Right lung (tissue), 2 donors: ENCODE measurements at regions not wholly inside any gene's neighbourhood (a gene's known extent, or its start where the extent isn't known, plus 50 kb on each side); places are given as distances from the start of the nearest gene placed in this dataset.

Experiments
- DNase-seq, 2 donors: peaks; one replicate each; pipeline ENCODE4 v3.0.0-alpha.2; 2013

- DNase-seq = peak; percentile 7 to 8
Observed at GRCh38 chr9:81264516-81264915, 424.8 kb downstream of the TLE1 start.

- DNase-seq = no peak
Observed at GRCh38 chr9:81259896-81260295, 429.5 kb downstream of the TLE1 start.

- no peak for DNase-seq
Observed at GRCh38 chr9:81256368-81256767, 433.0 kb downstream of the TLE1 start.

- DNase-seq = no peak
Observed at GRCh38 chr9:81250606-81251005, 438.7 kb downstream of the TLE1 start.

GRCh38 chr9:81250041-81250440 is 439.3 kb downstream of the TLE1 start:
- DNase-seq = no peak

DNA sequence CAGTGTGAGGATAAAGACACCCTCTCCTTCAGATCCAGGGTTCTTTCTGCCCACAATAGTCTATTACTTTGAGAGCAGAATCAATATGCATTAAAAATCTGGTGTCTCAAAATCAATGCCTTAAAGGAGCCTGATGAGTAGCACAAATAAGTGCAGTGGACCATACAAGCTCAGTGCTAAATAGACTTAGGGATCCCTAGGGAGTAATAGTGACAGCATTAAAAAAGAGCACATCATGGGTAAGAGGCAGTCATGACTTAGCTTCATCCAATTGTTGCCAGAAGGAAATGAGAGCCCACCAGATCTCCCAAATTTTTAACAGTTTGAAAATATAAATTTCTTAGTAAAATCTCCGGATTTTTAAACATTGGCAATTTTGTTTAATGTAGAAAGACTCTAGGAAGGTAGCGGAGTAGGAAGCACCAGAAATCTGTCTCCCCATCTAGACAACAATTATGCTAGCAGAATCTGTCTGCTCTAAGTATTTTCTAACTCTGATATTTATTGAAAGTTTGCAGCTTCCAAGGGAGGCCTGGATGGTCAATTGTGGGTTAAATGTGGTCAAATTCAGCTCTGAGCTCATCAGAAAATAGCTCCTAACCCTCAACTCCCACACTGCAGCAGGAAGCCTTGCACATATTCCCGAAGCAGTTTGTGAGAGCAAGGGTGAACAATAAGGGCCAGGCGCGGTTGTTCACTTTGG is 443.9 kb downstream of the TLE1 start:
- no peak for DNase-seq

DNA sequence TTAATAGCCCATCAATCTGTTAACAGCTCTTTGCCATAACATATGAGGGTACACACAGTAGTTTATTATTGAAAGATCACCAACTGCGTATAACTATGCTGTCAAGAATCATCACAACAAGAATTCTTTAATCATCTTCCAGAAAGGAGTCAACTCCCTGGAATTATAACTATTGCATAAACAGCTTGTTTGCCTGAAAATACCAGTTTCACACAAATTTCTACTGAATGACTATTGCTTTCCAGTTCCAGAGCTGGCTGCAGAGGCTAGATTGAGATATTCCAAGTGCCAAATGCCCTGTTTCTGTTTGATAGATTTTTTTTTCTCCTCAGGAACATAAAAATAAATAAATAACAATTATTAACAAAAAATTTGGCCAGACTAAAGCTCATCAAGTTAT is 444.7 kb downstream of the TLE1 start:
- no peak for DNase-seq

DNA sequence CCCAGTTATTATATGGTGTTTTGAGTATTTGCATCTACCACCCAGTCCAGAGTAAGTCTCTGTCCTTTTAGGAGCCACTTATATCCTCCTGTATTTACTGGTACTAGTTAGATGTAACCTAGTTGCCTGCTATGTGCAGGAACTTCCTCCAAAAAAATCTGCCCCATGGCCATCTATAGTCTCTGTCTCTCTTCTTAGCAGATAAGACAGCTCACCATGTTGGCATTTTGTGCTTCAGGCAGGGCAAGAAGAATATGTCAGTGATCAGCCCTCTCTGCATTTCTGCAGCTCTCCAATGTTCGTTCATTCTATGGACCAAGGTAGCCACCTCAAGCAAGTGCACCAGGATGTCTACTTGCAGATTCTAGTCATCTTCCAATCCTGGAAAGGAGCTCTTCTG is 446.5 kb downstream of the TLE1 start:
- no peak for DNase-seq

- no peak for DNase-seq
Observed at GRCh38 chr9:81239388-81239787, 450.0 kb downstream of the TLE1 start.

GRCh38 chr9:81237565-81238231 is 451.6 kb downstream of the TLE1 start:
- no peak for DNase-seq

- no peak for DNase-seq
Observed at GRCh38 chr9:81234924-81235610, 454.3 kb downstream of the TLE1 start.

DNA sequence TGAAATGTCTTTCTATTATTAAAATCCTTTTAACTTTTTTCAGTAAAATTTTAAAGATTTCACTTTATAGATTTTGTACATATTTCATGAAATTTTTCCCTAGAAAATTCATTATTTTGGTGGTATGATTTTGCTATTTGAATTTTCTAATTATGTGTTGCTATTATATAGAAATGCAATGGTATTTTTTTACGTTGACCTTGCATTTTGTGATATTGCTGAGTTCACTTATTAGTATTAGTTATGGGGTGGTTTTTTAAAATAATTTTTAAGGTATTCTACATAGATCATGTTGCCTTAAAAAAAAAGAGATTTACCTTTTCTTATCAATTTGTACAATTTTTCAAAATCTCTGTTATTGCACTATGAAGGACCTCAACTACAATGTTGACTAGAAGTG is 458.3 kb downstream of the TLE1 start:
- no peak for DNase-seq

DNA sequence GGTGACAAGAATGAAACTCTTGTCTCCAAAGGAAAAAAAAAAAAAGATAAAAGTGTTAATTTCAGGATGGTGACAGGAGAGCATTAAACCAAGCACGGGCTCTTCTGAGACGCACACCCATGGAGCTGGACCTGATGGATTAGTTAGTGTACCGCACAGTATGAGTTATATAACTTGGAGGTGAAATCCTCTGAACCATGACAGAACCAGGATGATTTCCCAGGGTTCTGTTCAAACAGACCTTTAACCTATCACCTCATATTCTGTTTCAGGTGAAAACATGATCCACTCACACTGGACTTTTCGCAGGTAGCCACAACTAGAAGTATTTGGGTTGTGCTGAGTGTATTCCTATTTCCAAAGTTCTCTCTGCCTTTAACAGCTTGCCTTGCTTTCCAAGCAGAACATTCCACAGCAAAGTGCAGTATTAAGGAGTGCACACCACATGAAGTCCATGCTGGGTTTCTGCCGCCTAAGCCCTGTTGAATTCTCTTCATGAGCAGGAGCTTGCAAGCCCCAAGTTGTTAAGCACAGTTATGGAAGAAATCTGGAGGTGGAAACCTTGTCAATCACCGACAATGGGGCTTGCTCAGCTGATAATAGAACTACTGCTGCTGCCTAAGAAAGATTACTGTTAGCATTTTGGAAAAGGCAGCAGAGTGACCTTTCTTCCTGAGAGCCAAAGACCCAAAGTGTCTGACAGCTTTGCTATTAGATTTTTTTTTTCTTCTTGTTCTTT is 461.7 kb downstream of the TLE1 start:
- DNase-seq = no peak

- DNase-seq = peak in 1 of 2 donors; percentile 28
Observed at GRCh38 chr9:81225596-81225995, 463.8 kb downstream of the TLE1 start.

DNA sequence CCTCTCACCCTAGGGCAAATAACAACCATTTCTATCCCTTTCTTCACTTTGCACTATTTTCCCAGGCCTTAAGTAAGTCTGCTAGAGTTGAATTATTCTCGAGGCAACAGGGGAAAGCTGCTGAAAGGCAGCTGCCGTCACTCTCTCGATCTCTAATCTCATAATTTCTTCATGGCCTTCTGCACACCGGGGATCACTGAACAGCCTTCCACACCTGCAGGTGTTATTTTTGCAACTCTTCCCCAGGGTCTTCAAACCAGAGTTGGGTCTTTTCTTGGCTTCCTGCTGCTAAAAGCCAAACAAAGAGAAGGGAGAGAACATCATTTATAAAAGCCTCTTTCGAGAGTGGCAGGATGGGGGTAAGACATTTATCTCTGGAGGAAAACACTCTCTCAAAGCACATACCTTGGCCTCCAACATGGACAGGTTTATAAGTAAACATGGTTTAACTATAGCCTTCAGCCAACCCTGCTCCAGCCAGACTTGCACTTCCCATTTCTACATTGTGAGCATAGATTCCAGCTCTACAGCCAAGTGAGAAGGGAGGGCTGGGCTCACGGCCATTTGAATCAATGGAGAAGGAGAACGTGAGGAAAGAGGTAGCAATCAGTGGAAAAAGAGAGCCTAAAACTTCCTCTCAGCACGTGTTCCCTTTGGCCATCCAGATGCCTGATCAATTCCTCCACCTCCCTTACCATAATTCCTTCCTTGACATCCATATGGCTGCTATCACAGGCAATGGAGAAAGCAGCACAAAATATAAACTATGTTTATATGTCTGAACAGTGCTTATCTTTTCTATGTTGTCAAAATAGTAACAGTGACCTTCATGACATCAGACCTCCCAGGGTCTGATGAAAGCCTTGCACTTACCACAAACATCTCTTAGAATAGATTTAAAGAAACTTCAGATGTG is 464.9 kb downstream of the TLE1 start:
- peak; percentile 32 to 36 for DNase-seq

DNA sequence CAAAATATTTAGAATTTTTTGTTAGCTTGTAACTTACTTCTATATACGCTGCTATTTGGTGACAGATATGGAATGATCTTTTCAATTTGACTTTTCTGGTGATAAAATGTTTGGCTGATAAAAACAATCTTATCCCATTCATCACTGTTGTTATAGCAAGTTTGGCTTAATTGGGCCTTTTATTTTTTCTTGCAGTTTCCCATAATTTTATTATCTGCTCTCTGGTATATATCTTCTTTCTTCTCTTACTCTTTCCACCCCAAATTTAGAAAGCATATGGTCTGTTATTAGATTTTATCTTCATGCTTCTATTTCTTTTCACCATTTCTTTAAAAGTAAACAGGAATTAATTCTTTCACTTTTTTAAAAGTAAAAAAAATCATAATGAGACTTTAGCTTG is 474.4 kb downstream of the TLE1 start:
- no peak for DNase-seq

DNA sequence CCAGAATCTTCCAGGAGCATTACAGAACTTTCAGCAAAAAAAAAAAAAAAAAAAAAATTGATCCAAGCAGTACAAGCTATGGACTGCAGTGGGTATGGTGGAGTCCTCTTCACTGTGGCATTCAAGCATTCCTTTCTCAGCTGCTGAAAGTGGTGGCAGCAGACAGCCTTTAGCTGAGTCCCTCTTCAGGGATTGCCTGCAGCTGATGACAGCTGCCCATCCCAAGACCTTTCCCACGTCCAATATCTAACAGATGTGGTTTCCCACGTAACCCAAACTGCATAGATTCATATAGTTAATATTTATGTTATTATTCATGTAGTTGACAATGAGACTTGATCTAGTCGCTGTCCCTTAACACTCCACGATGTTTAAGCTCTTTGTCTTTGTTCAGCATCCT is 475.9 kb downstream of the TLE1 start:
- no peak for DNase-seq

DNA sequence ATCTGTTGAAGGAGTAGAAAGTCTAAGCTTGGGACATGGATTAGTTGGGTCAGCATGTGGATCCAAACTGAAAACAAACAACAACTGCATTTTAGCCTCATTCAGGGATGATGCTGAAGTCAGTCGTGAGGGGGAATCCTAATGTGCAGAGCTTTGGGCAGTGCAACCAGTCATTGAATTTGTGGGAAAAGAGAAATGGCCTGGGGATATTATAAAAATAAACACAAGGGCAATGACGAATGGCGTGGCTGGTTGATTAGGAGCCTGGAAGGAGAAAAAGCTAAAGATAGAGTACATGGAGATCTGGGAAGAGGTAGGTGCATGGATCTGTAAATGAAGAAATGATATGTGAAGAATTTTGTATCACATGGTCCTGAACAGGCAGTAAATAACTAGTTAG is 477.6 kb downstream of the TLE1 start:
- DNase-seq = no peak

- no peak for DNase-seq
Observed at GRCh38 chr9:81207651-81208050, 481.7 kb downstream of the TLE1 start.

- DNase-seq = no peak
Observed at GRCh38 chr9:81202292-81202691, 487.1 kb downstream of the TLE1 start.

GRCh38 chr9:81195206-81195605 is 494.1 kb downstream of the TLE1 start:
- no peak for DNase-seq
